SK-N-SH treated with all-trans-retinoic acid at 6 μM for 48 hours (cell line): ENCODE measurements at regions not wholly inside any gene's neighbourhood (a gene's known extent, or its start where the extent isn't known, plus 50 kb on each side); places are given as distances from the start of the nearest gene placed in this dataset.

Source experiments
- ATAC-seq: fragments of 200-7000 bp; cut with Tn5 transposase; 3 replicates; pipeline ENCODE4 v1.9.1; 2020; ENCODE audit warnings: mild to moderate bottlenecking, moderate library complexity
- BACH2 ChIP-seq: fragments of 250-450 bp; sonication (Bioruptor Pico); IDR thresholded peaks from 2 replicates; pipeline ENCODE4 v1.9.0; 2021; ENCODE audit warnings: mild to moderate bottlenecking, borderline replicate concordance
- CSDC2 ChIP-seq: fragments of 250-450 bp; sonication (Bioruptor Pico); IDR thresholded peaks from 2 replicates; pipeline ENCODE4 v1.5.0; 2020; ENCODE audit warnings: mild to moderate bottlenecking, moderate library complexity
- ESRRG ChIP-seq: fragments of 250-450 bp; sonication (Bioruptor Pico); IDR thresholded peaks from 2 replicates; pipeline ENCODE4 v1.6.1; 2021; ENCODE audit warnings: mild to moderate bottlenecking
- GLIS3 ChIP-seq: fragments of 250-450 bp; sonication (Bioruptor Pico); IDR thresholded peaks from 2 replicates; pipeline ENCODE4 v1.5.0; 2020; ENCODE audit warnings: mild to moderate bottlenecking, moderate library complexity
- ISL1 ChIP-seq: fragments of 250-450 bp; sonication (Bioruptor Pico); IDR thresholded peaks from 2 replicates; pipeline ENCODE4 v2.1.2; 2022; ENCODE audit warnings: mild to moderate bottlenecking, moderate library complexity
- OSR1 ChIP-seq: fragments of 250-450 bp; sonication (Bioruptor Pico); IDR thresholded peaks from 2 replicates; pipeline ENCODE4 v1.8.0; 2022; ENCODE audit warnings: moderate library complexity, mild to moderate bottlenecking, inconsistent platforms
- PPARA ChIP-seq: fragments of 250-450 bp; sonication (Bioruptor Pico); IDR thresholded peaks from 2 replicates; pipeline ENCODE4 v1.5.0; 2020; ENCODE audit warnings: mild to moderate bottlenecking, borderline replicate concordance
- RARB ChIP-seq: fragments of 250-450 bp; sonication (Bioruptor Pico); IDR thresholded peaks from 2 replicates; pipeline ENCODE4 v1.8.0; 2021; ENCODE audit warnings: mild to moderate bottlenecking, moderate library complexity
- TCF4 ChIP-seq: fragments of 250-450 bp; sonication (Bioruptor Pico); IDR thresholded peaks from 2 replicates; pipeline ENCODE4 v1.8.0; 2021; ENCODE audit warnings: mild to moderate bottlenecking, moderate library complexity, borderline replicate concordance
- TOX ChIP-seq: fragments of 250-450 bp; sonication (Bioruptor Pico); IDR thresholded peaks from 2 replicates; pipeline ENCODE4 v1.8.0; 2021; ENCODE audit warnings: mild to moderate bottlenecking, moderate library complexity, borderline replicate concordance
- ZC3H10 ChIP-seq: fragments of 250-450 bp; sonication (Bioruptor Pico); IDR thresholded peaks from 2 replicates; pipeline ENCODE4 v1.5.1; 2021; ENCODE audit warnings: mild to moderate bottlenecking, moderate library complexity
- ZFP3 ChIP-seq: fragments of 250-450 bp; sonication (Bioruptor Pico); IDR thresholded peaks from 2 replicates; pipeline ENCODE4 v1.5.0; 2020; ENCODE audit warnings: mild to moderate bottlenecking, moderate library complexity
- ZFP30 ChIP-seq: fragments of 450-650 bp; formaldehyde crosslinking; IDR thresholded peaks from 2 replicates; pipeline ENCODE4 v1.5.0; 2022; ENCODE audit warnings: mild to moderate bottlenecking, moderate library complexity
- ZNF70 ChIP-seq: fragments of 450-650 bp; formaldehyde crosslinking; IDR thresholded peaks from 2 replicates; pipeline ENCODE4 v1.5.0; 2020; ENCODE audit warnings: mild to moderate bottlenecking, moderate library complexity
- ZNF8 ChIP-seq: fragments of 450-650 bp; formaldehyde crosslinking; IDR thresholded peaks from 2 replicates; pipeline ENCODE4 v1.5.0; 2020; ENCODE audit warnings: mild to moderate bottlenecking, moderate library complexity
- TF ChIP-seq, protein P1 (sequence below): fragments of 250-450 bp; sonication (Bioruptor Pico); IDR thresholded peaks from 2 replicates; pipeline ENCODE4 v1.8.0; 2021; ENCODE audit warnings: low read depth, mild to moderate bottlenecking, moderate library complexity, borderline replicate concordance
- TF ChIP-seq, protein P2 (sequence below): fragments of 250-450 bp; sonication (Bioruptor Pico); IDR thresholded peaks from 2 replicates; pipeline ENCODE4 v1.5.0; 2020; ENCODE audit warnings: mild to moderate bottlenecking, moderate library complexity
- TF ChIP-seq, protein P3 (sequence below): fragments of 250-450 bp; sonication (Bioruptor Pico); IDR thresholded peaks from 2 replicates; pipeline ENCODE4 v1.5.1; 2021; ENCODE audit warnings: mild to moderate bottlenecking, moderate library complexity
- TF ChIP-seq, protein P4 (sequence below): fragments of 250-450 bp; sonication (Bioruptor Pico); IDR thresholded peaks from 2 replicates; pipeline ENCODE4 v1.5.1; 2020; ENCODE audit warnings: low read depth, mild to moderate bottlenecking, moderate library complexity

DNA sequence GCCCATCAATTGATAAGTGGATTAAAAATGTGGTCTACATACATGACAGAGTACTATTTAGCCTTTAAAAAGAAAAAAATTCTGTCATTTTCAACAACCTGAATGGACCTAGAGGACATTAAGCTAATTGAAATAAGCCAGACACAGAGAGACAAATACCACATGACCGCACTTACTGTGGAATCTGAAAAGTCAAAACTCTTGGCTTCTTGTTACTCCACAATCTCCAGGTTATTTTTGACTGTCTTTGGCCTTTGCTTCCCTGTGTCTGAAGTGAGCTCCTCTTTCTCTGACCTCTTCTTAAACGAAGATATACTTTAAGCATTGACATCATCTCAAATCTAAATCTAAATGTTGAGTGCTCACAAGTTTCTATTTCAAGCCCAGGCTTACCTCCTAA is 265.5 kb upstream of the ADRA1B start:
- TF ChIP-seq, protein P1, sequence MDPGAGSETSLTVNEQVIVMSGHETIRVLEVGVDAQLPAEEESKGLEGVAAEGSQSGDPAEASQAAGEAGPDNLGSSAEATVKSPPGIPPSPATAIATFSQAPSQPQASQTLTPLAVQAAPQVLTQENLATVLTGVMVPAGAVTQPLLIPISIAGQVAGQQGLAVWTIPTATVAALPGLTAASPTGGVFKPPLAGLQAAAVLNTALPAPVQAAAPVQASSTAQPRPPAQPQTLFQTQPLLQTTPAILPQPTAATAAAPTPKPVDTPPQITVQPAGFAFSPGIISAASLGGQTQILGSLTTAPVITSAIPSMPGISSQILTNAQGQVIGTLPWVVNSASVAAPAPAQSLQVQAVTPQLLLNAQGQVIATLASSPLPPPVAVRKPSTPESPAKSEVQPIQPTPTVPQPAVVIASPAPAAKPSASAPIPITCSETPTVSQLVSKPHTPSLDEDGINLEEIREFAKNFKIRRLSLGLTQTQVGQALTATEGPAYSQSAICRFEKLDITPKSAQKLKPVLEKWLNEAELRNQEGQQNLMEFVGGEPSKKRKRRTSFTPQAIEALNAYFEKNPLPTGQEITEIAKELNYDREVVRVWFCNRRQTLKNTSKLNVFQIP (CRISPR knock-in tag) = no peak
- TF ChIP-seq, protein P2, sequence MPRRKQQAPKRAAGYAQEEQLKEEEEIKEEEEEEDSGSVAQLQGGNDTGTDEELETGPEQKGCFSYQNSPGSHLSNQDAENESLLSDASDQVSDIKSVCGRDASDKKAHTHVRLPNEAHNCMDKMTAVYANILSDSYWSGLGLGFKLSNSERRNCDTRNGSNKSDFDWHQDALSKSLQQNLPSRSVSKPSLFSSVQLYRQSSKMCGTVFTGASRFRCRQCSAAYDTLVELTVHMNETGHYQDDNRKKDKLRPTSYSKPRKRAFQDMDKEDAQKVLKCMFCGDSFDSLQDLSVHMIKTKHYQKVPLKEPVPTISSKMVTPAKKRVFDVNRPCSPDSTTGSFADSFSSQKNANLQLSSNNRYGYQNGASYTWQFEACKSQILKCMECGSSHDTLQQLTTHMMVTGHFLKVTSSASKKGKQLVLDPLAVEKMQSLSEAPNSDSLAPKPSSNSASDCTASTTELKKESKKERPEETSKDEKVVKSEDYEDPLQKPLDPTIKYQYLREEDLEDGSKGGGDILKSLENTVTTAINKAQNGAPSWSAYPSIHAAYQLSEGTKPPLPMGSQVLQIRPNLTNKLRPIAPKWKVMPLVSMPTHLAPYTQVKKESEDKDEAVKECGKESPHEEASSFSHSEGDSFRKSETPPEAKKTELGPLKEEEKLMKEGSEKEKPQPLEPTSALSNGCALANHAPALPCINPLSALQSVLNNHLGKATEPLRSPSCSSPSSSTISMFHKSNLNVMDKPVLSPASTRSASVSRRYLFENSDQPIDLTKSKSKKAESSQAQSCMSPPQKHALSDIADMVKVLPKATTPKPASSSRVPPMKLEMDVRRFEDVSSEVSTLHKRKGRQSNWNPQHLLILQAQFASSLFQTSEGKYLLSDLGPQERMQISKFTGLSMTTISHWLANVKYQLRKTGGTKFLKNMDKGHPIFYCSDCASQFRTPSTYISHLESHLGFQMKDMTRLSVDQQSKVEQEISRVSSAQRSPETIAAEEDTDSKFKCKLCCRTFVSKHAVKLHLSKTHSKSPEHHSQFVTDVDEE = no peak
- no peak for TF ChIP-seq TOX
- TF ChIP-seq CSDC2 (CRISPR knock-in tag) = no peak
- no peak for TF ChIP-seq PPARA (CRISPR knock-in tag)
- no peak for TF ChIP-seq GLIS3 (CRISPR knock-in tag)
- no peak for TF ChIP-seq ZNF70 (CRISPR knock-in tag)
- TF ChIP-seq ZFP3 (CRISPR knock-in tag) = no peak
- TF ChIP-seq OSR1 = no peak
- no peak for TF ChIP-seq ESRRG (CRISPR knock-in tag)
- TF ChIP-seq ISL1 = no peak
- TF ChIP-seq, protein P3, sequence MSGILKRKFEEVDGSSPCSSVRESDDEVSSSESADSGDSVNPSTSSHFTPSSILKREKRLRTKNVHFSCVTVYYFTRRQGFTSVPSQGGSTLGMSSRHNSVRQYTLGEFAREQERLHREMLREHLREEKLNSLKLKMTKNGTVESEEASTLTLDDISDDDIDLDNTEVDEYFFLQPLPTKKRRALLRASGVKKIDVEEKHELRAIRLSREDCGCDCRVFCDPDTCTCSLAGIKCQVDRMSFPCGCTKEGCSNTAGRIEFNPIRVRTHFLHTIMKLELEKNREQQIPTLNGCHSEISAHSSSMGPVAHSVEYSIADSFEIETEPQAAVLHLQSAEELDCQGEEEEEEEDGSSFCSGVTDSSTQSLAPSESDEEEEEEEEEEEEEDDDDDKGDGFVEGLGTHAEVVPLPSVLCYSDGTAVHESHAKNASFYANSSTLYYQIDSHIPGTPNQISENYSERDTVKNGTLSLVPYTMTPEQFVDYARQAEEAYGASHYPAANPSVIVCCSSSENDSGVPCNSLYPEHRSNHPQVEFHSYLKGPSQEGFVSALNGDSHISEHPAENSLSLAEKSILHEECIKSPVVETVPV = no peak
- no peak for TF ChIP-seq BACH2 (CRISPR knock-in tag)
- TF ChIP-seq ZFP30 = no peak
- no peak for TF ChIP-seq ZC3H10 (CRISPR knock-in tag)
- peak; percentile 70 for ATAC-seq

DNA sequence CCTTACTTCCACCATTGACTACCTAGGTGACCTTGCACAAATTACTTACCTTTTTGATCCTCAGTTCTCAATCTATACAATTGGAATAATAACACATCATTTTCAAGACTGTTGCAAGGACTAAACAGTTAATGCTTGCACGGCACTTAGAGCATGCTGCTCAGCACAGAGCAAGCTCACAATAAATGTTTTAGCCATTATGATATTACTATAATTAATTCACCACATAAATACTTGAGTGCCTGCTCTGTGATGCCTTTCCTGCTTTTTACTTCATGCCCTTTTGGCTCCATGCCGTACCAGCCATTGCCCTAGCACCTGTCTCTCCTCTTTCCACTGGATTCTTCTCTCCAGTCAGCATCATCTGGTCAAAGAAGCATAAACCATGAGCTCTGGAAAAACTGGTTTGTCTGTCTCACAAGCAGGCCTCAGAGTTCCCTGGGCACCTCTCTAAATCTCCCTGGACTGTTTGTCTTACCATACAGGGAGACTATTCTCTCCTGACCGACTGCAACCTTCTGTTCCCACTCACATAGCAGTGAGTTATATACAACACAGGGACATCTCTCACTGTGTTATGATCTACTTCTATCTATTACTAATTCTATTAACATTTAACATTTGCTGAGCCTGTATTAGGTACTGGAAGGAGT is 260.4 kb upstream of the ADRA1B start:
- ATAC-seq = no peak
- TF ChIP-seq RARB (CRISPR knock-in tag) = no peak

DNA sequence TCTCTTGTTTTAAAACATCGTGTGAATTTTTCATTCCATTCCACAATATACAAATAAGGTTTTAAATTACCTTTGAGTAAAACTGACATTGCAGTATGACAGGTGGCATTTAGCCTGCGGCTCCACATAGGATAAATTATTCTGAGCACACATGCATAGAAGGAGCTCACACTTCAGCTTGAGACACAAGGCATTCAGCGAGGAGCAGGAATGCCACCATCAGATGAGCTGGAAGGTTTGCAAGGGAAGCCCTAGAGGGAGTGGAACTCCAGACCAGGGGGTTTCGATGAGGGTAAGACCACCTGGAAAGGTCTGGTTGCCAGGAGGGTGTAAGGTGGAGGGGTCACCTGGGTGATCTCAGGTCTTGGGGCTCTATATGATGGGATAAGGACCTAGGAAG is 259.0 kb upstream of the ADRA1B start:
- no peak for ATAC-seq
- TF ChIP-seq, protein P4, sequence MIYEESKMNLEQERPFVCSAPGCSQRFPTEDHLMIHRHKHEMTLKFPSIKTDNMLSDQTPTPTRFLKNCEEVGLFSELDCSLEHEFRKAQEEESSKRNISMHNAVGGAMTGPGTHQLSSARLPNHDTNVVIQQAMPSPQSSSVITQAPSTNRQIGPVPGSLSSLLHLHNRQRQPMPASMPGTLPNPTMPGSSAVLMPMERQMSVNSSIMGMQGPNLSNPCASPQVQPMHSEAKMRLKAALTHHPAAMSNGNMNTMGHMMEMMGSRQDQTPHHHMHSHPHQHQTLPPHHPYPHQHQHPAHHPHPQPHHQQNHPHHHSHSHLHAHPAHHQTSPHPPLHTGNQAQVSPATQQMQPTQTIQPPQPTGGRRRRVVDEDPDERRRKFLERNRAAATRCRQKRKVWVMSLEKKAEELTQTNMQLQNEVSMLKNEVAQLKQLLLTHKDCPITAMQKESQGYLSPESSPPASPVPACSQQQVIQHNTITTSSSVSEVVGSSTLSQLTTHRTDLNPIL (CRISPR knock-in tag) = no peak

DNA sequence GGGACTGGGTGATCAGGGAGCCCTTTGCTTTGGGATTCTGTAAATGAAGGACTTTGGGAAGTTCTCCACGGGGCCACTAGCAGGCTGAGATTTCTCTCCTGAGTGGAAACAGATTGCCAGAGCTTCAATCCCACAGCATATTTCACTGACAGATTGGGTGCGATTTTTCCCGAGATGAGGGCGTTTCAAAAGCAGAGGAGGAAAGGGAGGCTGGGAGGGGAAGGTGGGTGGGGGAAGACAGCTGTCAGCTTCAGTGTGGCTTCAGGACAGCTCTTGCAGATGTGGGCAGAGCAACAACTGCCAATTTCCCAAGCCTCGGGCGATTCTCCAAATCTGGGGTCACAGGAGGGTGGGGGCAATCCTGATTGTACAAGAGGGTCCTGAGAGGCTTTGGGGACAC is 258.5 kb upstream of the ADRA1B start:
- TF ChIP-seq ZNF8 (CRISPR knock-in tag) (no peak), BACH2 (CRISPR knock-in tag) (no peak), TOX (no peak), ZFP30 (no peak), TCF4 (no peak), ESRRG (CRISPR knock-in tag) (no peak), ZFP3 (CRISPR knock-in tag) (no peak)
- TF ChIP-seq, protein P2 = no peak
- TF ChIP-seq, protein P3 = no peak
- no peak for ATAC-seq
